ENCODE measurements at regions not wholly inside any gene's neighbourhood (a gene's known extent, or its start where the extent isn't known, plus 50 kb on each side); places are given as distances from the start of the nearest gene placed in this dataset.

- Histone ChIP-seq H3K27me3 (no peaks in the 10 kb centered on the region), H3K4me1 (no peaks in the 10 kb centered on the region), H3K4me3 (no peak overlapping the region), H3K36me3 (no peaks in the 10 kb centered on the region), H3K9me3 (no peaks in the 10 kb centered on the region), H3K27ac (no peak overlapping the region)
- TF ChIP-seq CTCF (IDR thresholded peaks at IDR 0.05) (no peak), POLR2A (IDR thresholded peaks at IDR 0.05) (no peak)
- DNase-seq (ENCODE audit: low spot score in 2 of 2): no peak
- intact Hi-C loops (cut with DNase I; ENCODE audit: low total_unique reads): no loop called here
These were observed 706.5 kb upstream of the MIR17HG start for GRCh38 chr13:90640976-90641375.

- Histone ChIP-seq H3K9me3 (no peaks in the 10 kb centered on the region), H3K4me3 (no peak overlapping the region), H3K4me1 (no peaks in the 10 kb centered on the region), H3K36me3 (no peaks in the 10 kb centered on the region), H3K27me3 (no peaks in the 10 kb centered on the region), H3K27ac (no peak overlapping the region)
- intact Hi-C loops (cut with DNase I; ENCODE audit: low total_unique reads): no loop called here
- no peak for DNase-seq (ENCODE audit: low spot score in 2 of 2)
- no peak for TF ChIP-seq POLR2AphosphoS5 (IDR thresholded peaks at IDR 0.05)
- no peak for TF ChIP-seq POLR2A (IDR thresholded peaks at IDR 0.05)
- TF ChIP-seq CTCF (IDR thresholded peaks at IDR 0.05): no peak
These were observed 705.6 kb upstream of the MIR17HG start for GRCh38 chr13:90641884-90642283.

- Histone ChIP-seq H3K4me1 (no peaks in the 10 kb centered on the region), H3K4me3 (no peak overlapping the region), H3K27me3 (no peaks in the 10 kb centered on the region), H3K36me3 (no peaks in the 10 kb centered on the region), H3K27ac (no peak overlapping the region), H3K9me3 (no peaks in the 10 kb centered on the region)
- no peak for DNase-seq (ENCODE audit: low spot score in 2 of 2)
- TF ChIP-seq CTCF (IDR thresholded peaks at IDR 0.05) (no peak), POLR2AphosphoS5 (IDR thresholded peaks at IDR 0.05) (no peak), POLR2A (IDR thresholded peaks at IDR 0.05) (no peak)
- intact Hi-C loops (cut with DNase I; ENCODE audit: low total_unique reads): no loop called here
These were observed 701.9 kb upstream of the MIR17HG start for GRCh38 chr13:90645582-90645981.

- TF ChIP-seq POLR2AphosphoS5 (IDR thresholded peaks at IDR 0.05) (no peak), CTCF (IDR thresholded peaks at IDR 0.05) (no peak), POLR2A (IDR thresholded peaks at IDR 0.05) (no peak)
- no peaks in the 10 kb centered on the region for H3K36me3 ChIP-seq
- no peaks in the 10 kb centered on the region for H3K4me1 ChIP-seq
- no peak overlapping the region for H3K4me3 ChIP-seq
- H3K27me3 ChIP-seq: no peaks in the 10 kb centered on the region
- no peak for DNase-seq (ENCODE audit: low spot score in 2 of 2)
- intact Hi-C loops (cut with DNase I; ENCODE audit: low total_unique reads): no loop called here
- H3K9me3 ChIP-seq: peaks cover 8% of the 10 kb centered on the region in 2 donors
- H3K27ac ChIP-seq: no peak overlapping the region
These were observed 699.0 kb upstream of the MIR17HG start for GRCh38 chr13:90648497-90648896.

- Histone ChIP-seq H3K4me1 (no peaks in the 10 kb centered on the region), H3K27me3 (no peaks in the 10 kb centered on the region), H3K4me3 (no peak overlapping the region), H3K36me3 (no peaks in the 10 kb centered on the region), H3K9me3 (peaks cover 8% of the 10 kb centered on the region in 2 donors), H3K27ac (no peak overlapping the region)
- DNase-seq (ENCODE audit: low spot score in 2 of 2): no peak
- intact Hi-C loops (cut with DNase I; ENCODE audit: low total_unique reads): no loop called here
- no peak for TF ChIP-seq POLR2AphosphoS5 (IDR thresholded peaks at IDR 0.05)
- no peak for TF ChIP-seq CTCF (IDR thresholded peaks at IDR 0.05)
- no peak for TF ChIP-seq POLR2A (IDR thresholded peaks at IDR 0.05)
These were observed 695.5 kb upstream of the MIR17HG start for GRCh38 chr13:90652036-90652435.
